Fibroblast of the aortic adventitia (primary cell): ENCODE measurements at regions not wholly inside any gene's neighbourhood (a gene's known extent, or its start where the extent isn't known, plus 50 kb on each side); places are given as distances from the start of the nearest gene placed in this dataset.

Experiments
- DNase-seq: peaks from one replicate; pipeline ENCODE4 v3.0.0-alpha.2; 2010; ENCODE audit warnings: low read depth
- H3K4me3 ChIP-seq: 2 replicates; pipeline ENCODE4 v1.5.1; 2011; ENCODE audit warnings: low read depth, mild to moderate bottlenecking, control low read depth, low read length, moderate library complexity
- TF ChIP-seq, protein P1 (sequence below): IDR thresholded peaks from 2 replicates; pipeline ENCODE4 v1.5.1; 2011; ENCODE audit warnings: mild to moderate bottlenecking, low read length, control low read depth, inconsistent platforms; ENCODE audit not compliant: insufficient read depth

DNA sequence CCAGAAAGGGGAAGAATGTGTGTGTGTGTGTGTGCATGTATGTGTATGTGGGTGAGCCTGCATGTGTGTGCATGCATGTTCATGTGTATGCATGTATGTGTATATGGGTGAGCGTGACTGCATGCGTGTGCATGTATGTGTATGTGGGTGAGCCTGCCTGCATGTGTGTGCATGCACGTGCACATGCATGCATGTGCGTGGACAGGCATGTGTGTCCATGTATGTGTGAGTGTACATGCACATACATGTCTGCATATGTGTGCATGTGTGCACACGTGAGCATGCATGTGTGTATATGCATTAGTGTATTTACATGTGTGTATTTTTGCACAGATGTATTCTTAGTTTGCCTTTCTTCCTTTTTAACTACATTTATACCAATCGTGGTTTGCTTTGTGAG lies 601.5 kb downstream of the QKI start:
- TF ChIP-seq, protein P1, sequence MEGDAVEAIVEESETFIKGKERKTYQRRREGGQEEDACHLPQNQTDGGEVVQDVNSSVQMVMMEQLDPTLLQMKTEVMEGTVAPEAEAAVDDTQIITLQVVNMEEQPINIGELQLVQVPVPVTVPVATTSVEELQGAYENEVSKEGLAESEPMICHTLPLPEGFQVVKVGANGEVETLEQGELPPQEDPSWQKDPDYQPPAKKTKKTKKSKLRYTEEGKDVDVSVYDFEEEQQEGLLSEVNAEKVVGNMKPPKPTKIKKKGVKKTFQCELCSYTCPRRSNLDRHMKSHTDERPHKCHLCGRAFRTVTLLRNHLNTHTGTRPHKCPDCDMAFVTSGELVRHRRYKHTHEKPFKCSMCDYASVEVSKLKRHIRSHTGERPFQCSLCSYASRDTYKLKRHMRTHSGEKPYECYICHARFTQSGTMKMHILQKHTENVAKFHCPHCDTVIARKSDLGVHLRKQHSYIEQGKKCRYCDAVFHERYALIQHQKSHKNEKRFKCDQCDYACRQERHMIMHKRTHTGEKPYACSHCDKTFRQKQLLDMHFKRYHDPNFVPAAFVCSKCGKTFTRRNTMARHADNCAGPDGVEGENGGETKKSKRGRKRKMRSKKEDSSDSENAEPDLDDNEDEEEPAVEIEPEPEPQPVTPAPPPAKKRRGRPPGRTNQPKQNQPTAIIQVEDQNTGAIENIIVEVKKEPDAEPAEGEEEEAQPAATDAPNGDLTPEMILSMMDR = no peak
- H3K4me3 ChIP-seq = no peak overlapping the region
- no peak for DNase-seq

DNA sequence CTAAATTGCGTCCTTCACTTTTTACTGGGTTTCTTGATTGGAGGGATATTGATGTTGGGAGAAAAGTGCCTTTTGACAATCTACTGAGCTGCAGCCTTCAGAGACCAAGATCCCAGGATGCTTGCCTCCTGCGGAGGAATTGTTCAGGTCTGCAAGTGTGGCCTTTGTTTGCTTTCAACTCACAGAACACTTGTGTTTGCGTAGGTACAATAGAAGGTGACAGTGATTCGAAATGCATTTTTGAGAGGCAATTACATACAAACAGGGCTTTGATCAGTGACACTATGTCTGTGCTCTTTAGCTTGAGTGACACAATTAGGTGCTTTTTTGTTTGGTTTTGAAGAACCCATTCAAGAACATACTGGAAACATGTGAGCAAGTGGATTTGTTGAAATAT lies 600.6 kb downstream of the QKI start:
- DNase-seq = no peak
- TF ChIP-seq, protein P1 = no peak
- no peak overlapping the region for H3K4me3 ChIP-seq

DNA sequence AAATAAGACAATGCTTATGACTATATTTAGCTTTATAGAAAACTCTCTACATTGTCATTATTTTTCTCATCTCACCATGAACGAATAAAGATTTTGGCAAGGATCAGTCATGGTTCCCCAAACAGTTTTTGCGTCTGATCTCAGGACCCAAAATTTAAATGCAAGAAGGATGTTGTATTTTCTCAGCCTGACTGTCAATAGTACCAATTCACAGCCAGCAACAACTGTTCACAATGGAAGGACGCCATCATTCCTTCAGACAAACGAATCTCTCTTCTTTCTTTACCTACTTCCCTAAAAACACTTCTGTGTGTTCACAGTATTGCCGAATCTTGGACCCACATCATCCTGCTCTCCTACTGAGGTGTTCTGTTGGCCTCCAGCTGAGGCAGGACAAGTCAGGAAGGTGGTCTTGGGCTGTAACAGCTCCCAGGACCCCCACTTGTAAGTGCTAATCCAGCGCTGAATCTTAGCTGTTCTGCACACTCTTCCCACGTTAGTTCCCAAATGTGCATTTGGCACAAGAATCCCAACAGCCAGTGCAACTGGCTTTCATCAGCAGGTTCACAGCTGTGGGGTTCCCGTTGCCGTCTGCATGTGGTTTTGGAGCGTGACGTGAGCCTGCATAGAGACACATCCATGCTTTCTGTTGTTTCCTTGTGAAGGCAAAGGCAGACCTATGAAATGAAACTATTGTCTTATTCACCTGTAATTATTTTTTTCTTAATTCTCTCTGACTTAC lies 600.0 kb downstream of the QKI start:
- TF ChIP-seq, protein P1 = no peak
- H3K4me3 ChIP-seq = no peak overlapping the region
- no peak for DNase-seq

DNA sequence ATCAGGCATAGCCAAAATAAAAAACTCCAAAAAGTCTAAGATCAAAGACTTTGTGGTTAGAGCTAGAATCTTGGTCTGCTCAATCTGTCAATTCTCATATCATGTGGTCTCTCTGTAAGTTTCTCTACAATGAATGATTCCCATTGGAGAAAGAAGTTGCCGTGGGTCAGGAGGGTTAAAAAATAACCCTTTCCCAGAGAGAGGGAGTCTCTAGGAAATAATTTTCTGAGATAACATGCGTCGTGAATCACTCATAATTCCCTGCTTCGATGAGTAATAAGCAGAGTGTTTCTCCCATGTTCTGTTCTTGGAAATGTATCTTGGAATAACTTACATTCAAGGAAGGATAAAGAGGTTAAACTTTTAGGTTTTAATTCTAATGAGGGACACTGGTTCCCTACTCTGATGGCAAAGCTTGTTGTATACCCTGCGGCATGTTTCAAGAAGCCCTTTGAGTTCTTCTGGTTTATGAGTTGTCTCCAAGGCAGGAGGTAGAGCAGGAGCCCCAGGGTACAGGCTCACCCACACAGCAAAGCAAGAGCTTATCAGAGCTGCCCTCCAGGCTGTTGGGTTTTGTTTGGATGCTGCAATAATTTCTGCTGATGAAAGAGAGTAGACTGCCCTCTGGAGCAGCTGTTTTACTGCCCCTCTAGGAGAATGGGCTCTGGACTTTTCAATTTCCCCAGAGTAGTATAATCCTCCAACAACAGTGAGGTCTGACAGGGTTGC lies 599.1 kb downstream of the QKI start:
- H3K4me3 ChIP-seq = no peak overlapping the region
- no peak for DNase-seq
- TF ChIP-seq, protein P1 = no peak

DNA sequence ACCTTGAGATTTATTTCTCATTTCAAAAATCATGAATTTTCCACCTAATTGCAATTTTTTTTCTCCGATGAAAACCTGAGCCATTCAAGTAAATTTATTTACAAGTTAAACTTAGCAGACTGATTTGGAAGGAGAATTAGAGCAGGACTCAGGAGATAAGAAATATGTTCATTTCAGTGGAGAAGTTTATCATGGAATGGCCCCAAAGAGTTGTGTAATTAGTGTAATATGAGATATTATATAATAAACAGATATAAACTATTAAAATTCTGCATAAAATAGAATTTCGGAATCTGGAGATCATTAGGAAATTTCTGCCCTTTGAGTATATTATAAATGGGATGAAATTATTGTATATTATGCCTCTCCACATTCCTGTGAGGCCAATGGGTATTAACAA lies 596.8 kb downstream of the QKI start:
- TF ChIP-seq, protein P1 = no peak
- DNase-seq = no peak

DNA sequence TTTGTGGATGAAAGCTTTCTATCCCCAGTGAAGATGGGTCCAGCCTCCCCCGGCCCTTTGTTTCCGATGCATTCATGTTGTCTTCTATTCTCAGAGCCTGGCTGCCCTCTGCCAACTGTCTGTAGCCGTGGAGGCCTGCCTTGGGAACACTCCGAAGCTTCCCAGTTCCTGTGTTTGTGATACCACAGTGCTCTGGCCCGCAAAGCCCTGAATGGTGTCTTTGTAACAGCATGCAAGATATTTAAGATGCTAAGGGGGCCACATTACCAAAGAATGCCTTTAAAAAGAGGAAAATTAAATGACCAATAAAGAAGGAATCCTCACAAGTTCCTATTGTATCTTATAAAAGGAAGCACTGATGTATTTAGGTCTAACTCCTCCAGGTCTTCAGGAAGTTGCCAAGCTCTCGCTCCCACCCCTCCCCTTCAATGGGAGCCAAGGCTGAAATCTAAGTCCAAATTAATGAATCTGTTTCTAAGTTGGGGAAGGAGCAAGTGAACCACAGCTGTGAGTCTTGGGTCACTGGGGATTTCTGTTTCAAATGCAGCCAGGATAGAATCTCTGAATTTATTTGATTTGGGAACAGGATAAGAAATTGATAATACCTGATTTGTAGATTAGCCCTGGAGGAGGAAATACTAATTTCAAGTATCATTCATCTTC lies 596.1 kb downstream of the QKI start:
- no peak for DNase-seq
- no peak overlapping the region for H3K4me3 ChIP-seq
- TF ChIP-seq, protein P1 = no peak

More for the DNA sequence above, 596.8 kb downstream of the QKI start:
- H3K4me3 ChIP-seq = no peak overlapping the region
